Transverse colon (tissue), 4 donors: ENCODE measurements at regions not wholly inside any gene's neighbourhood (a gene's known extent, or its start where the extent isn't known, plus 50 kb on each side); places are given as distances from the start of the nearest gene placed in this dataset.

Experiments
- CTCF ChIP-seq, 5 experiments: fragments of 200-600 bp in 3 of 5; fragments of 450-650 bp in 2 of 5; sonication (generic) in 3 of 5; IDR thresholded peaks; 1 replicate in 2 of 5; 2 replicates in 3 of 5; pipeline ENCODE4 v1.5.1; 2016 to 2017; ENCODE audit warnings: antibody characterized with exemption in 5 of 5, inconsistent platforms in 3 of 5, mild to moderate bottlenecking in 2 of 5, moderate library complexity in 1 of 5
- POLR2AphosphoS5 ChIP-seq, 3 donors: sonication (generic); formaldehyde crosslinking; IDR thresholded peaks; one replicate each; pipeline ENCODE4 v1.6.1; 2016; ENCODE audit warnings: antibody characterized with exemption in 3 of 3

DNA sequence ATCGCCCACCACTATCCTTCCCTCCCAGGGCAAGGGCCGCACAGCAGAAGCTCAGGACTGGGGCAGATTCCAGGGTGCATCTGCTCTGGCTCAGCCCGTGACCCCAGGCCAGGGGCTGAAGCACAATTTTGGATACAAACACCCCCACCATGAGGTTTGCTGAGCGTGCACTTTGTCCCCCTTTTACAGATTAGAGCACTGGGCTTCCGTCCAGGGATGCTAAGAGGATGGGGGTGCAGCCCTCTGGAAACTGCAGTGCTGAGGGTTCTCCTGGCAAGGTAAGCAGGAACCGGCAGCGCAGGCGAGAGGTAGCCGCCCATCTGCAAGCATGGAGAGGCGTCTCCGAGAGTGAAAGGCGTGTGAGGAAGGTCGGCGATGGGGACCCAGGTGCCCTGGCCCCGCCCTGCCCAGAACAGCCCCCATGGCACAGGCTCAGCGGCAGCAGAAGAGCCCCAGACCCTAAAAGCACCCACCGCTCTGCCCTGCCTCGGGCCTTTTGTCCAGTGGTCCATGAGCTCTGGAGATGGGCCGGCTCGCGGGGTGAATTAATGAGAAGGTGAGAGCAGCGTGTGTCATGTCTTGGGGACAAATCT is 54.5 kb upstream of the OLFM1 start:
- no peak for TF ChIP-seq CTCF (IDR thresholded peaks at IDR 0.05)
- no peak for TF ChIP-seq POLR2AphosphoS5 (IDR thresholded peaks at IDR 0.05)
